ENCODE measurements at regions not wholly inside any gene's neighbourhood (a gene's known extent, or its start where the extent isn't known, plus 50 kb on each side); places are given as distances from the start of the nearest gene placed in this dataset.

GRCh38 chr2:136209561-136210454 is 91.9 kb upstream of the CXCR4 start:
- no peak for TF ChIP-seq CTCF (conservative IDR thresholded peaks at IDR 0.05; ENCODE audit: low read depth, low read length)
- no peak overlapping the region for H3K4me3 ChIP-seq (ENCODE audit: low read depth, low read length)
- DNase-seq (ENCODE audit: low read depth), result no peak

- no peak overlapping the region for H3K4me3 ChIP-seq (ENCODE audit: low read depth, low read length)
- no peak for DNase-seq (ENCODE audit: low read depth)
- no peak for TF ChIP-seq CTCF (conservative IDR thresholded peaks at IDR 0.05; ENCODE audit: low read depth, low read length)
These were observed 90.9 kb upstream of the CXCR4 start for GRCh38 chr2:136208682-136209420.

GRCh38 chr2:136207665-136208064 is 89.7 kb upstream of the CXCR4 start:
- no peak for TF ChIP-seq CTCF (conservative IDR thresholded peaks at IDR 0.05; ENCODE audit: low read depth, low read length)
- no peak overlapping the region for H3K4me3 ChIP-seq (ENCODE audit: low read depth, low read length)
- no peak for DNase-seq (ENCODE audit: low read depth)

- no peak overlapping the region for H3K4me3 ChIP-seq (ENCODE audit: low read depth, low read length)
- DNase-seq (ENCODE audit: low read depth), result no peak
- no peak for TF ChIP-seq CTCF (conservative IDR thresholded peaks at IDR 0.05; ENCODE audit: low read depth, low read length)
These were observed 89.2 kb upstream of the CXCR4 start for GRCh38 chr2:136207030-136207623.

- no peak overlapping the region for H3K4me3 ChIP-seq (ENCODE audit: low read depth, low read length)
- no peak for TF ChIP-seq CTCF (conservative IDR thresholded peaks at IDR 0.05; ENCODE audit: low read depth, low read length)
- no peak for DNase-seq (ENCODE audit: low read depth)
These were observed 88.7 kb upstream of the CXCR4 start for GRCh38 chr2:136206613-136207012.

GRCh38 chr2:136205615-136206014 is 87.7 kb upstream of the CXCR4 start:
- DNase-seq (ENCODE audit: low read depth), result no peak
- H3K4me3 ChIP-seq (ENCODE audit: low read depth, low read length), result no peak overlapping the region
- TF ChIP-seq CTCF (conservative IDR thresholded peaks at IDR 0.05; ENCODE audit: low read depth, low read length), result no peak
